H1 (cell line): ENCODE measurements at regions not wholly inside any gene's neighbourhood (a gene's known extent, or its start where the extent isn't known, plus 50 kb on each side); places are given as distances from the start of the nearest gene placed in this dataset.

Source experiments
- YY1 ChIP-seq: IDR thresholded peaks from 2 replicates; pipeline ENCODE4 v1.6.1; 2011; ENCODE audit warnings: low read depth, mild to moderate bottlenecking, low read length
- TF ChIP-seq, protein P1 (sequence below), 3 experiments: IDR thresholded peaks; 1 replicate in 2 of 3; 2 replicates in 1 of 3; pipeline versions ENCODE4 v1.5.1 to v1.6.1; 2011; ENCODE audit warnings: low read length in 3 of 3, mild to moderate bottlenecking in 3 of 3, inconsistent platforms in 2 of 3, low read depth in 1 of 3, moderate library complexity in 1 of 3; ENCODE audit not compliant: insufficient read depth in 1 of 3; ENCODE audit errors: control extremely low read depth in 1 of 3

DNA sequence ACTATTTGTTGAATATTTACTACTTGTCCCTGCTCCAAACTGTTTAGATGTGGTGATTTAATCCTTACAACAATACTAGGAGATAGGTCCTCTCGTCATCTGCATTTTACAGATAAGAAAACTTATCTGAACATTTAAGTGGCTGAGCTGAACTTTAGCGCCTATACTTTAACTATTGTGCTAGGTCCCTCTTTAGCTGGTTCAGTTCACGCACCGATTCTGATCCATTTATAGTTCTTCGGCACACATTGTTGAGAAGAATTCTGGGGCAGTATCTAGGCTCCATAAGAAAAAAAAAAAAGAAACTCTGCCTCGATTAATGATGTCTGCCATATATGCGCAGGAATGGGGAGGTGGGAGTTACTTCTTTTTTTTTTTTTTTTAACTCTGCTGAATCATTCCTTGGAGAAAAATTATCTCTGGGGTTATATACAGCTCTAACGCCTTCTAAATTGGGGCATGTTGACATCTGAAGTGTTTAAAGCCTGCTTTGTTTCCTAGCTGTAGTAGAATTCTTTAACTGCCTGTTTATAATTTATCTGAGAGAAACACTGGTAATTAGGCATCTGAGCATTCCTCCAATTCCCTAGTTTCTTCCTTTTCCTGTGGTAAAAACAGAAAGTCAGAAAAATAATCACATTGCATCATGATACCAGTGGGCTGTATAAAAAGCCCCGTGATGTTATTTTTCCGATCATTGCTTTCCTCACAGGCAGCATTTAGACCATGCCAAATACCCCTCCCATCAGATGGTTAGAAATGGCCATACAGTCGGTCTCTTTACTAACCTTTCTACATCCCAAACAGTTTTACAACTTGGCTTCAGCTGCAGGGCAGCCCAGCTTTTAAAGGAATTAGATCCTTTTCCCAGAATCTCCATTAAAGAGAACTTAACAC is 98.5 kb upstream of the KDM7A start:
- TF ChIP-seq YY1: no peak
- TF ChIP-seq, protein P1, sequence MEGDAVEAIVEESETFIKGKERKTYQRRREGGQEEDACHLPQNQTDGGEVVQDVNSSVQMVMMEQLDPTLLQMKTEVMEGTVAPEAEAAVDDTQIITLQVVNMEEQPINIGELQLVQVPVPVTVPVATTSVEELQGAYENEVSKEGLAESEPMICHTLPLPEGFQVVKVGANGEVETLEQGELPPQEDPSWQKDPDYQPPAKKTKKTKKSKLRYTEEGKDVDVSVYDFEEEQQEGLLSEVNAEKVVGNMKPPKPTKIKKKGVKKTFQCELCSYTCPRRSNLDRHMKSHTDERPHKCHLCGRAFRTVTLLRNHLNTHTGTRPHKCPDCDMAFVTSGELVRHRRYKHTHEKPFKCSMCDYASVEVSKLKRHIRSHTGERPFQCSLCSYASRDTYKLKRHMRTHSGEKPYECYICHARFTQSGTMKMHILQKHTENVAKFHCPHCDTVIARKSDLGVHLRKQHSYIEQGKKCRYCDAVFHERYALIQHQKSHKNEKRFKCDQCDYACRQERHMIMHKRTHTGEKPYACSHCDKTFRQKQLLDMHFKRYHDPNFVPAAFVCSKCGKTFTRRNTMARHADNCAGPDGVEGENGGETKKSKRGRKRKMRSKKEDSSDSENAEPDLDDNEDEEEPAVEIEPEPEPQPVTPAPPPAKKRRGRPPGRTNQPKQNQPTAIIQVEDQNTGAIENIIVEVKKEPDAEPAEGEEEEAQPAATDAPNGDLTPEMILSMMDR (IDR thresholded peaks at IDR 0.05; ENCODE audit: control extremely low read depth in 1 of 3, insufficient read depth in 1 of 3, low read depth in 1 of 3, low read length in 3 of 3): no peak
